NCI-H2227 (cell line): ENCODE measurements at regions not wholly inside any gene's neighbourhood (a gene's known extent, or its start where the extent isn't known, plus 50 kb on each side); places are given as distances from the start of the nearest gene placed in this dataset.

ENCODE experiments used
- DNase-seq: peaks from one replicate; lab custom pipeline; 2025; ENCODE audit not compliant: unreplicated experiment; lab: John Stamatoyannopoulos, UW

DNA sequence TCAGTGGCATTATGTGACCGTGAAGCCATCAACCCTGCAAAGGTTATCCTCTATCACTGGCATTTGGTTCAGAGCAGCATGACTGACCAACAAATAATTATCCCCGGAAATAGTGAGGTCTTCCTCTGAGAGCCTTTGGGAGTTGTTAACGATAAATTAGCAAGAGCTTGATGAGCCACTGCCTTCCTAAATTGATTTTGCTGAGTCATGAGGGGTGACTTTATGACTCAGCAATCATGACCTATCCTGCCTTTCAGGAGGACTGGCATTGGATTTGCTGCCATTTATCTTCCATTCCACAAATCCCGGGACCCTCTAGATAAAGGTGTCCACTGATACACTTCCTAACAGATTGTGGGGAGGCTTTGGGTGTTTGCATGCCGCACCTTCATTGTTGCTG, 80.8 kb upstream of the MTNR1B start:
- no peak for DNase-seq

DNA sequence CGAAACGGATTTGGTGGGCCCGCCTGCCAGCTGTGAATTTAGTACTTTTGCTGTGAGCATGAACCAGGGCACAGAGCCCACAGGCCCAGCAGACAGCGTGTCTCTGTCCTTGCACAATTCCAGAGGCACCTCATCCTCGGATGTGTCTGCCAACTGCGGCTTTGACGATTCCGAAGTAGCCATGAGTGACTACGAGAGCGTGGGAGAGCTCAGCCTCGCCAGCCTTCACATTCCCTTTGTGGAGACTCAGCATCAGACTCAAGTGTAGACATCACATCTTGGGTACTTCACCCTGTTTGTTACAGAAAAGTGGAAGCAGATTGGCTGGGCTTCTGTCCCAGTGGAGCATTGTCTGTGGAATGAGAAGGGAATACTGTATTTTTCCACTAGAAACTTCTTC, 78.6 kb upstream of the MTNR1B start:
- no peak for DNase-seq

DNA sequence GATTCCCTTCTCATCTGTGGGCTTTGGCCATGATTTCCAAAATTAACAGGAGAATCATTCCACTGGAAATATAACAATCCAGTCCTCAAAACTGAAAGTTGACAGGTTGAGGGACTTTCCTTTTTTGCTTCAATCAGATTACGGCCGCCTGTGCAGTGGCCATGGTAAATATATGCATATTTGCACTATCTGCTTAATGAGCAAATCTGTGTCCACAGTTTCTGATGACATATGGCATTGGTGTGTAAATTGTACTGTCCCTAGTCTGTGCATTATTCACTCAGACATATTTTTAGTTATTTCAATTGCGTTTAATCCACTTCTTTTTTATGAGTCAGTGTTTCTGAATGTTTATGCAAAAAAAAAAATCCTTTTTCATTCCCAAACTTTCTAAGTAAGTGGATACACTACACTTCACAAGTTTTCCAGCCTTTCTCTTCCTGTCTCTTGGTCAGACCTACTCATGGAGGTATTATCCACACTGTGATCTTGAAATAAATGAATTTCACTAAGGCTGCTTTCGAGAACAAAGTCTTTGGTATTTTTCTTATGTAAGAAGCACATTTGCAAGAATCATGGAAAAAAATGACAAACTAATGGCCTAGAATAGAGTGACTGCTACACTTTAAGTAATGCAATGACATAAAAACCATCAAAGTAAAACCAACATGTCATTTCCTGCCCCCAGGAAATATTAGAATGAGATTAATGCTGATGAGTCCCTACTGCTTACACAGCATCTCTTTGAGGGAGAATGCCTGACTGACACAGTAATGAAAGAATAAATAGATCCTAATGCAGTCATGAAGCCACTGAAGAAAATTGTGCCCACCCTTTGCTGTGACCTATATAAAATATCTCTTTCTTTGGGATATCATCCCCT, 76.4 kb upstream of the MTNR1B start:
- no peak for DNase-seq

DNA sequence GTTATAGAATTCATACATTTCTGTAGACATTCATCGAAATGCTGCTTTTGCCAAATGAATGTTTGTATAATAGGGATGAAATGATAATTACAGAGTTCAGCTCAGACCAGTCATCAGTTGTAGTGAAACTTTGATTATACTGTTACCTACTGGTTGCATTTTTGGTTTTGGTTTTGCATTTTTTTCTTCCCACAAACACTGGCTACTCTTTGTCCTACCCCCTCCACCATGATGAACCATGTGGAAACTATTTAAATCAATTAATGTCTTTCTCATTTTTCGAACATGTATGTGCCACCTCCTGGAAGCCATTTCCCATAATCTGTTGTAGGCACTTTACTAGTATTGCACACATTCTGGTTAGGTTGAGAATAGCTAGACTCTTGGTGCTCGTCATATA, 75.3 kb upstream of the MTNR1B start:
- DNase-seq: no peak

DNA sequence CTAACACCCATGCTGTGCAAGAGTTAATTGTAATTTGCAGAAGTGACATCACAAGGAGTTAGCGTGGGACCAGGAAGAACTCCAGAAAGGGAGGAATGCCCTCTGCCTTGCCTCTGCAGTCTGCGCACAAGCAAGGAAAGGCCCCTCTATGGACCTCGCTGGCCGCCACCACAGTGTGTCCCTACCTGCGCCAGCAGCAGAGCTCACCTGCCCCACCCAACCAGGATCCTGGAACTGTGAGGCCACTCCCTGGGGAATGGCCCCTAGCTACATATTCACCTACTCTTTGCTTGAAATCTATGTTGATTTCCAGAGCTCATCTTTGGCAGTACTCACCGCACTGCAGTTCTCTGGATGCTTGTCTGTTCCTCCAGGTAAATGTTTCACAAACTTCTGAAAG, 72.0 kb upstream of the MTNR1B start:
- no peak for DNase-seq

DNA sequence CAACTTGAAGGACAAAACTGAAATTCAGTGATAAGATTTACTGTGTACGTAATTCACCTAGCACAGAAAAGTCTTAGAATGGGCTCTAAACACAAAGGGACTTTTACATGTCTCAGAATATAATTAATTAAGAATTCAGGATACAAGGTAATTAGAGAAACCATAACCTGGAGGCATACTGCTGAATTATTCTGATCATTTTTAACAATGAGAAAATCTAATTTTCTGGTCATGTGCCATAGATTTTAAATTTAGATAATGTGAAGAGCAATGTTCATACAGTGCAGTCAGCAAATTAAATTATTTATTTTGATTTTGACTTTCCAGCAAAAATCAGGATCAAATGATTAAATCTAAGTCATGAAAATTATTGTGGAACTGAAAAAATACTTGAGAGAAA, 67.0 kb upstream of the MTNR1B start:
- DNase-seq: no peak

DNA sequence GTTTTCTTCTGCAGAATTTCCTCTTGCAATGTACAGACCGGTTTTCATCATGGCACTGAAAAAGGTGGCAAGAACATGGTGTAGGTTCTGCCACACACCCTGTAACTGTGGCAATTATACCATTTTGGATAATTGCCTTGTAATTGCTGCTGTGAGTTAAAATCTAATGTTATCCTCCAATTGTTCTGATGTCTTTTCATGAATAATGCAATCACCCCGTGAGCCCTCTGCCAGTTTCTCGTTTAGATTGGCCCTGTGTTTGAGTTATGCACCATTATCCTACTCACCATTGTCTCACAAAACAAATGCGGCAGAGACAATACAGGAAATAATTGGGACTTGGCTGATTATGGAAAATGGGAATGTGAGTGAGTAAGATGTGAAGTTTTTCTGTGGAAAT, 61.8 kb upstream of the MTNR1B start:
- DNase-seq: no peak

DNA sequence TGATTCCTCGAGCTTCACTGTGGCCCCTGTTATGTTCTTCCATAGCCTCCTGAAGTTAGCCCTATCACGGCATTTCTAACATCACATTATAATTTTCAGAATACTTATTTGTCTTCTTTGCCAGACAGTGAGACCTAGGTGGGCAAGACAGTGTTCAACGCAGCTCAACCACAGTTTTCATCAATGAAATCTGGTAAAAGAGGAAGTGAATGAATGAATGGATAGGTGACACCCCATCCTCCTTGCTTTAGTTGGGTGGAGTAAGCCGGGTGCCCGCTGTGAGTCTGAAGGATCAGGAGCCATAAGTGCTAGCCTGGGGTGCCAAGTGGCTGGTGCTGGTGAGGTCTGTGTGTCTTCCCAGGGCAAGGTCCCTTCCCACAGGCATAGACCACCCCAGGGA, 60.2 kb upstream of the MTNR1B start:
- DNase-seq: no peak

DNA sequence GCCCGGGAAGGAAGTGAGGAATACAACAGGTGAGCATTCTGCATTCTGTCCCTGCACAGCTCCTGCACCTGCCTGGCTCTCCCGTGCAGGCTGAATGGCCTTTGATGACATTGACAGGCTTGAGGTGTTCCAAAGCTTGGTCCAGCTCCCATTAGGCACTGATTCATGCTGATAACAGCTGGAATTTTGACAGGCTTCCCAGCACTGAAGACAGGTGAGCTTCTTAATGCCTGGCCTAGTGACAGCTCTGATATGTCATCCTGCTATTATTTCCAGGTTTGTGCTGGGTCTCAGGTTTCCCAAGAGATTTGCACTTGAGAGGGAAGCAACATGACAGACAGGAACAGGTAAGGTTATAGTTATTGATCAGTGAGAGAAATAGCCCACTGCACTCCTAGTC, 58.0 kb upstream of the MTNR1B start:
- DNase-seq: no peak

DNA sequence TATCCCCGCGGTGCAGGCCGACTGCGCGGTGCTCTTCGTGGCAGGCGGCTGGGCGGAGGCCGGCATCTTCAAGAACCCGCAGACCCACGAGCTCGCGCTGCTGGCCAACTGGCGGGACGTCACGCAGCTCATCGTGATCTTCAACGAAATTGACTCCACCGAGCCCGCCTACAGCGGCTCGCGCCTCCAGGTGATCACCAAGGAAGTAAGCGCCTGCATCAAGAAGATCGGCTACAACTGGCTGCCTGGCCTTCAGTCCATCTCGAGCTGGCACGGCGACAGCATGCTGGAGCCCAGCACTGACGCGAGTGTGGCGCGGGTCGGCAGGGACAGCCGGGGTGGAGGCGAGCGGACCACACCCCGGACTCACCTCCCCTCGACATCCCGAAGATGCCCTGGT, 53.9 kb upstream of the MTNR1B start:
- DNase-seq: no peak

DNA sequence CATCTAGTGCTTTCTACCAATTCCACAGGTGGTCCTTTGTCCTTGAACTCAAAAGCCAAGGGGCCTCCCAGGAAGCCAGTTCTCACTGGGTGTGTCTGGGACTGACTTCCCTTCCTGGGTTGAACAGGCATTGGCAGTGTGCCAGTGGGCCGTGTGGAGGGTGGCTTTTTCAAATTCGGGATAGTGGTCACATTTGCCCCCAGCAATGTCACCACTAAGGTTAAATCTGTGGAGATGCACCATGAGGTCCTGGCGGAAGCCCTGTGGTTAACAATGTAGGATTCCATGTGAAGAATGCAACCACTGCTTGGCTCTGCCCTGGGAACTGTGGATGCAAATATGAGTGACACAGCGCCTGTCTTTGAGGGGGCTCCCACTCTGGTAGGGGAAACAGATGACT, 53.2 kb upstream of the MTNR1B start:
- no peak for DNase-seq

DNA sequence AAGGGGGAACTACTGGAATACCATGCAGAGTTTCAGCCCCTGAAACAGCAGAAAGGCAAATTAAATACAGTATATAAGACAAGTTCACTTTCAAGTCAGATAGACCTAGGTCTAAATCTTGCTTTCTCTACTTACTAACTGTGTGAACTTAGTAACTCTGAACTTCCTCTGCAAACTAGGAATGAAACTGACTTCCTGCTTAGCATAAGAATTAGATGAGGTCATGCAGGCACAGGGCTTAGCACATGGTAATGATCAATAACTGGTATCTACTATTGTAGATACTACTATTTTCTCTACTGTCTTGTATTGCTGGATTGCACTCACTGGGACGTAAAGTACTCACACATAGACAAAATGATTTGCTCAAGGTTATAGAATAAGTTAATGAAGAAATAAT, 51.5 kb upstream of the MTNR1B start:
- no peak for DNase-seq

DNA sequence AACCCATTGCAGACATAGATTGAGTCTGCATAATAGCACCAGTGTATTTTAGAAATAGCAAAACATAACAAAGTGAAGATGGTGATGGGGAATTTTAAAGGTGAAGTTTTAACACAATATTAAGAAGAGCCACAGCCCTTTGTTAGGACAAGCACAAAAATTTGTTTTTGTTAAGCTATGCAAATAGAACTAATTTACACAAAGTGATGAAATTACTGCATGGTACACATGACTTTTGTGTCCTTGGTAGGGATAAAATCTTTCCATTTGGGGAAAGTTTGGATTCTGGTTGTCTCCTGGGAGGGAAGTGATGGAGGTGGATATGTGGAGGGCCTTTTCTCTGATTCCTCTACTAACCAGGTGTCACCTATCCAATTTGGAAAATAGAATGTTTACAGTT, 50.4 kb upstream of the MTNR1B start:
- no peak for DNase-seq
